Upper lobe of left lung (tissue), 6 donors: ENCODE measurements at regions not wholly inside any gene's neighbourhood (a gene's known extent, or its start where the extent isn't known, plus 50 kb on each side); places are given as distances from the start of the nearest gene placed in this dataset.
A peak's percentile ranks its signal among the peaks of the same experiment; 100 is the strongest.

ENCODE experiments used
- ATAC-seq, 2 donors: fragments of 200-7000 bp; cut with Tn5 transposase; one replicate each; pipeline ENCODE4 v1.9.1; 2022; ENCODE audit warnings: mild to moderate bottlenecking in 2 of 2, moderate library complexity in 2 of 2; ENCODE audit not compliant: low FRiP score in 2 of 2
- DNase-seq, 2 donors: peaks; one replicate each; pipeline ENCODE4 v3.0.0-alpha.2; 2019 to 2020
- H3K27ac ChIP-seq, 4 donors: fragments of 200-600 bp; sonication (generic); one replicate each; pipeline ENCODE4 v1.5.1; 2016 to 2019
- H3K27me3 ChIP-seq, 4 donors: fragments of 200-600 bp; sonication (generic); one replicate each; pipeline ENCODE4 v1.5.1; 2017 to 2019
- H3K36me3 ChIP-seq, 4 donors: fragments of 200-600 bp; sonication (generic); one replicate each; pipeline ENCODE4 v1.5.1; 2016 to 2019
- H3K4me1 ChIP-seq, 4 donors: fragments of 200-600 bp; sonication (generic); one replicate each; pipeline ENCODE4 v1.5.1; 2018 to 2019
- H3K4me3 ChIP-seq, 4 donors: fragments of 200-600 bp; sonication (generic); one replicate each; pipeline ENCODE4 v1.5.1; 2017 to 2019; ENCODE audit warnings: mild to moderate bottlenecking in 2 of 4, moderate library complexity in 1 of 4
- H3K9me3 ChIP-seq, 4 donors: fragments of 200-600 bp; sonication (generic); one replicate each; pipeline ENCODE4 v1.5.1; 2018 to 2019
- CTCF ChIP-seq, 6 experiments: fragments of 450-650 bp in 4 of 6; fragments of 200-600 bp in 2 of 6; sonication (generic) in 2 of 6; IDR thresholded peaks; one replicate each; pipeline ENCODE4 v1.5.1; 2016 to 2019; ENCODE audit warnings: antibody characterized with exemption in 6 of 6
- EP300 ChIP-seq, 4 donors: sonication (generic); formaldehyde crosslinking; IDR thresholded peaks; one replicate each; pipeline ENCODE4 v1.5.1; 2017; ENCODE audit warnings: antibody characterized with exemption in 4 of 4, control low read depth in 2 of 4
- POLR2A ChIP-seq, 4 donors: fragments of 450-650 bp; IDR thresholded peaks; one replicate each; pipeline ENCODE4 v1.5.1; 2016 to 2017; ENCODE audit warnings: antibody characterized with exemption in 4 of 4, mild to moderate bottlenecking in 2 of 4
- POLR2AphosphoS5 ChIP-seq, 2 donors: sonication (generic); formaldehyde crosslinking; IDR thresholded peaks; one replicate each; pipeline ENCODE4 v1.5.1; 2017; ENCODE audit warnings: antibody characterized with exemption in 2 of 2
- WGBS, 2 donors: methylation state at CpG; one replicate each; pipeline ENCODE4 v1.1.5; 2017 to 2018; 5-methylcytosine and 5-hydroxymethylcytosine counted together
- donor health status: DM: no; HTN: no; CAD: no; lungs with moderate emphysema.
- donor health status: DM: no; HTN: yes; CAD: no; lungs with severe emphysema.

GRCh38 chr4:3845094-3845743 is 79.0 kb downstream of the ADRA2C start:
- Histone ChIP-seq H3K4me1 (no peaks in the 10 kb centered on the region), H3K9me3 (peaks cover 0 to 7% (median 4%) of the 10 kb centered on the region in 4 donors), H3K27ac (no peak overlapping the region), H3K36me3 (no peaks in the 10 kb centered on the region), H3K27me3 (no peaks in the 10 kb centered on the region), H3K4me3 (no peak overlapping the region)
- ATAC-seq (no peak), DNase-seq (no peak)
- TF ChIP-seq POLR2AphosphoS5 (IDR thresholded peaks at IDR 0.05) (no peak), CTCF (IDR thresholded peaks at IDR 0.05) (no peak), EP300 (IDR thresholded peaks at IDR 0.05) (no peak), POLR2A (IDR thresholded peaks at IDR 0.05) (no peak)
- WGBS, 2 donors = 35 to 37% methylated on average over 8 of the region's 8 CpGs

GRCh38 chr4:3845744-3846429 is 79.7 kb downstream of the ADRA2C start:
- Histone ChIP-seq H3K4me1 (no peaks in the 10 kb centered on the region), H3K27me3 (no peaks in the 10 kb centered on the region), H3K9me3 (peaks cover 0 to 11% (median 7%) of the 10 kb centered on the region in 4 donors), H3K27ac (no peak overlapping the region), H3K36me3 (no peaks in the 10 kb centered on the region), H3K4me3 (no peak overlapping the region)
- ATAC-seq (no peak), DNase-seq (no peak)
- TF ChIP-seq CTCF (IDR thresholded peaks at IDR 0.05) = no peak
- 85 to 86% methylated on average over 8 to 9 of the region's 9 CpGs for WGBS, 2 donors

- Histone ChIP-seq H3K9me3 (peaks cover 0 to 12% (median 7%) of the 10 kb centered on the region in 4 donors), H3K27me3 (no peaks in the 10 kb centered on the region), H3K4me3 (no peak overlapping the region), H3K27ac (no peak overlapping the region), H3K36me3 (no peaks in the 10 kb centered on the region), H3K4me1 (no peaks in the 10 kb centered on the region)
- DNase-seq (peak in 1 of 2 donors; percentile 65), ATAC-seq (no peak)
- TF ChIP-seq POLR2AphosphoS5 (IDR thresholded peaks at IDR 0.05) = no peak
- TF ChIP-seq CTCF (IDR thresholded peaks at IDR 0.05) = no peak
- WGBS, 2 donors = 0 to 90% methylated on average over 1 to 8 of the region's 11 CpGs
Measured at GRCh38 chr4:3847211-3847940, 81.2 kb downstream of the ADRA2C start.

- WGBS, 2 donors = 98% methylated on average over 5 of the region's 5 CpGs; no CpG with 5 or more reads in 1 of the 2 donors
- no peak for TF ChIP-seq EP300 (IDR thresholded peaks at IDR 0.05)
- TF ChIP-seq POLR2AphosphoS5 (IDR thresholded peaks at IDR 0.05) = no peak
- no peak for TF ChIP-seq CTCF (IDR thresholded peaks at IDR 0.05)
- no peak for TF ChIP-seq POLR2A (IDR thresholded peaks at IDR 0.05)
Measured at GRCh38 chr4:3848323-3848722, 82.1 kb downstream of the ADRA2C start.

More at GRCh38 chr4:3848323-3848722, 82.1 kb downstream of the ADRA2C start:
- Histone ChIP-seq H3K27me3 (no peaks in the 10 kb centered on the region), H3K4me3 (no peak overlapping the region), H3K4me1 (no peaks in the 10 kb centered on the region), H3K27ac (no peak overlapping the region), H3K9me3 (peaks cover 0 to 12% (median 7%) of the 10 kb centered on the region in 4 donors), H3K36me3 (no peaks in the 10 kb centered on the region)
- ATAC-seq = no peak
- peak in 1 of 2 donors; percentile 53 for DNase-seq
